Neuronal stem cell (in vitro differentiated cells): ENCODE measurements at regions not wholly inside any gene's neighbourhood (a gene's known extent, or its start where the extent isn't known, plus 50 kb on each side); places are given as distances from the start of the nearest gene placed in this dataset.

ENCODE experiments used
- DNase-seq: peaks from one replicate; pipeline ENCODE4 v3.0.0-alpha.2; 2013; ENCODE audit warnings: low spot score
- H2AFZ ChIP-seq: one replicate; pipeline ENCODE4 v1.6.1; 2013; ENCODE audit warnings: mild to moderate bottlenecking, low read length, inconsistent platforms
- H2AK5ac ChIP-seq: 2 replicates; pipeline ENCODE4 v1.6.1; 2013; ENCODE audit warnings: low read depth, mild to moderate bottlenecking, inconsistent platforms, low read length, moderate library complexity, mixed read lengths
- H2BK120ac ChIP-seq: 2 replicates; pipeline ENCODE4 v1.6.1; 2013; ENCODE audit warnings: low read depth, mild to moderate bottlenecking, inconsistent platforms, low read length, moderate library complexity, mixed read lengths
- H2BK12ac ChIP-seq: one replicate; pipeline ENCODE4 v1.6.1; 2013; ENCODE audit warnings: low read length, inconsistent platforms
- H2BK15ac ChIP-seq: 2 replicates; pipeline ENCODE4 v1.6.1; 2013; ENCODE audit warnings: mild to moderate bottlenecking, low read length, inconsistent platforms, mixed read lengths
- H2BK5ac ChIP-seq: one replicate; pipeline ENCODE4 v1.6.1; 2013; ENCODE audit warnings: inconsistent platforms, mild to moderate bottlenecking, low read length, moderate library complexity
- H3K14ac ChIP-seq: one replicate; pipeline ENCODE4 v1.6.1; 2013; ENCODE audit warnings: low read length, inconsistent platforms
- H3K18ac ChIP-seq: 2 replicates; pipeline ENCODE4 v1.6.1; 2013; ENCODE audit warnings: low read length, inconsistent platforms
- H3K23ac ChIP-seq: 2 replicates; pipeline ENCODE4 v1.6.1; 2013; ENCODE audit warnings: low read depth, mild to moderate bottlenecking, mixed read lengths, low read length, inconsistent platforms; ENCODE audit not compliant: poor library complexity
- H3K27ac ChIP-seq: replicated peaks from 3 replicates; pipeline ENCODE4 v1.5.1; 2013; ENCODE audit warnings: low read length, inconsistent platforms
- H3K27me3 ChIP-seq, 3 experiments: 2 replicates each; pipeline ENCODE4 v1.6.1; 2013; ENCODE audit warnings: low read length in 3 of 3, mild to moderate bottlenecking in 2 of 3, inconsistent platforms in 1 of 3, low read depth in 1 of 3, mixed read lengths in 1 of 3, moderate library complexity in 1 of 3; ENCODE audit not compliant: control insufficient read depth in 3 of 3, insufficient read depth in 3 of 3
- H3K36me3 ChIP-seq, 2 donors: replicated peaks in 1 of 2; 2 replicates each; pipeline ENCODE4 v1.6.1; 2013; ENCODE audit warnings: low read length in 2 of 2; ENCODE audit not compliant: control insufficient read depth in 2 of 2, insufficient read depth in 2 of 2
- H3K4ac ChIP-seq: 2 replicates; pipeline ENCODE4 v1.6.1; 2013; ENCODE audit warnings: inconsistent platforms, mild to moderate bottlenecking, low read length, moderate library complexity
- H3K4me1 ChIP-seq, 2 donors: 1 replicate in 1 of 2; 2 replicates in 1 of 2; pipeline ENCODE4 v1.6.1; 2013; ENCODE audit warnings: low read length in 2 of 2, low read depth in 1 of 2; ENCODE audit not compliant: control insufficient read depth in 2 of 2, insufficient read depth in 1 of 2
- H3K4me2 ChIP-seq: one replicate; pipeline ENCODE4 v1.6.1; 2013; ENCODE audit warnings: mild to moderate bottlenecking, low read length, inconsistent platforms; ENCODE audit not compliant: insufficient read depth, poor library complexity, severe bottlenecking
- H3K4me3 ChIP-seq, 2 donors: 2 replicates each; pipeline ENCODE4 v1.5.1; 2013; ENCODE audit warnings: low read length in 2 of 2, mild to moderate bottlenecking in 2 of 2, inconsistent platforms in 1 of 2, moderate library complexity in 1 of 2
- H3K79me1 ChIP-seq: one replicate; pipeline ENCODE4 v1.6.1; 2013; ENCODE audit warnings: low read depth, mild to moderate bottlenecking, inconsistent platforms, low read length, moderate library complexity
- H3K9ac ChIP-seq: one replicate; pipeline ENCODE4 v1.6.1; 2013; ENCODE audit warnings: mild to moderate bottlenecking, low read depth, low read length, inconsistent platforms; ENCODE audit not compliant: poor library complexity
- H3K9me3 ChIP-seq, 2 donors: replicated peaks in 1 of 2; 2 replicates each; pipeline versions ENCODE3 to v1.6.1; 2013; ENCODE audit warnings: low read length in 2 of 2, mild to moderate bottlenecking in 2 of 2, inconsistent platforms in 1 of 2, low read depth in 1 of 2, mixed read lengths in 1 of 2, moderate library complexity in 1 of 2; ENCODE audit not compliant: control insufficient read depth in 2 of 2, insufficient read depth in 1 of 2
- H4K8ac ChIP-seq: one replicate; pipeline ENCODE4 v1.6.1; 2013; ENCODE audit warnings: low read depth, mild to moderate bottlenecking, inconsistent platforms, low read length, moderate library complexity
- H4K91ac ChIP-seq: one replicate; pipeline ENCODE4 v1.6.1; 2013; ENCODE audit warnings: low read length, low read depth, mild to moderate bottlenecking, inconsistent platforms; ENCODE audit not compliant: poor library complexity
- WGBS, 2 donors: extraction: QIAGEN DNeasy Blood & Tissue Kit; methylation state at CpG; one replicate each; pipeline ENCODE4 v1.1.7; 2013; ENCODE audit warnings: missing lambda C conversion rate in 2 of 2, mixed read lengths in 1 of 2; ENCODE audit not compliant: insufficient read length in 2 of 2, insufficient replicate concordance in 1 of 2; ENCODE audit errors: extremely low coverage in 2 of 2; 5-methylcytosine and 5-hydroxymethylcytosine counted together

- Histone ChIP-seq H2AK5ac (no peak overlapping the region), H2BK15ac (no peak overlapping the region), H3K14ac (no peak overlapping the region), H3K4ac (no peak overlapping the region), H3K4me1 (peaks cover 9 to 26% of the 10 kb centered on the region in 2 donors), H3K18ac (peak overlapping the region; percentile 94), H3K4me3 (peak overlapping the region; percentile 68 to 74), H2AFZ (peak overlapping the region; percentile 98), H2BK12ac (no peak overlapping the region), H3K36me3 (no peaks in the 10 kb centered on the region), H3K27me3 (peaks cover 15 to 55% (median 53%) of the 10 kb centered on the region in 3 experiments), H4K8ac (no peak overlapping the region), H2BK5ac (no peak overlapping the region), H3K27ac (no peak overlapping the region), H3K23ac (no peak overlapping the region), H3K9me3 (no peaks in the 10 kb centered on the region), H3K79me1 (no peaks in the 10 kb centered on the region), H3K9ac (peak overlapping the region; percentile 88), H2BK120ac (no peak overlapping the region), H3K4me2 (peak overlapping the region; percentile 97), H4K91ac (no peak overlapping the region)
- no peak for DNase-seq
- no CpG with 5 or more reads among the region's 35 CpGs for WGBS, 2 donors
Measured at GRCh38 chr19:30228835-30229524, 143.2 kb upstream of the ZNF536 start.

GRCh38 chr19:30229525-30230174 lies 142.5 kb upstream of the ZNF536 start:
- Histone ChIP-seq H4K8ac (no peak overlapping the region), H2BK5ac (no peak overlapping the region), H3K27me3 (peaks cover 10 to 48% (median 46%) of the 10 kb centered on the region in 3 experiments), H3K4ac (no peak overlapping the region), H2AK5ac (no peak overlapping the region), H2BK15ac (no peak overlapping the region), H3K79me1 (no peaks in the 10 kb centered on the region), H4K91ac (no peak overlapping the region), H3K9me3 (no peaks in the 10 kb centered on the region), H3K36me3 (no peaks in the 10 kb centered on the region), H2BK12ac (no peak overlapping the region), H3K14ac (no peak overlapping the region), H3K18ac (peak overlapping the region; percentile 72), H3K23ac (no peak overlapping the region), H2BK120ac (no peak overlapping the region), H2AFZ (peak overlapping the region; percentile 29), H3K4me3 (peak overlapping the region in 1 of 2 donors; percentile 74), H3K9ac (no peak overlapping the region), H3K4me1 (peaks cover 9 to 20% of the 10 kb centered on the region in 2 donors), H3K4me2 (peak overlapping the region; percentile 41), H3K27ac (no peak overlapping the region)
- no peak for DNase-seq
- WGBS, 2 donors, result no CpG with 5 or more reads among the region's 14 CpGs

- Histone ChIP-seq H2AK5ac (peak overlapping the region; percentile 8), H4K91ac (no peak overlapping the region), H3K27me3 (peaks cover 2 to 34% (median 29%) of the 10 kb centered on the region in 3 experiments), H3K79me1 (no peaks in the 10 kb centered on the region), H3K9me3 (no peaks in the 10 kb centered on the region), H2BK120ac (no peak overlapping the region), H2AFZ (no peak overlapping the region), H2BK15ac (no peak overlapping the region), H2BK12ac (peak overlapping the region; percentile 30), H3K9ac (no peak overlapping the region), H4K8ac (no peak overlapping the region), H3K4ac (no peak overlapping the region), H3K4me2 (no peak overlapping the region), H3K4me3 (no peak overlapping the region), H3K27ac (no peak overlapping the region), H3K18ac (no peak overlapping the region), H3K23ac (peak overlapping the region; percentile 10), H2BK5ac (no peak overlapping the region), H3K14ac (peak overlapping the region; percentile 71), H3K4me1 (peaks cover 10 to 20% of the 10 kb centered on the region in 2 donors), H3K36me3 (no peaks in the 10 kb centered on the region)
- WGBS, 2 donors, result no CpG with 5 or more reads among the region's 8 CpGs
- no peak for DNase-seq
Measured at GRCh38 chr19:30231408-30232318, 140.5 kb upstream of the ZNF536 start.
